GM12872 (cell line): ENCODE measurements at regions not wholly inside any gene's neighbourhood (a gene's known extent, or its start where the extent isn't known, plus 50 kb on each side); places are given as distances from the start of the nearest gene placed in this dataset.

ENCODE experiments used
- TF ChIP-seq, protein P1 (sequence below): IDR thresholded peaks from 3 replicates; pipeline ENCODE4 v1.5.1; 2011; ENCODE audit warnings: low read depth, mild to moderate bottlenecking, low read length, moderate library complexity; ENCODE audit not compliant: insufficient read depth

DNA sequence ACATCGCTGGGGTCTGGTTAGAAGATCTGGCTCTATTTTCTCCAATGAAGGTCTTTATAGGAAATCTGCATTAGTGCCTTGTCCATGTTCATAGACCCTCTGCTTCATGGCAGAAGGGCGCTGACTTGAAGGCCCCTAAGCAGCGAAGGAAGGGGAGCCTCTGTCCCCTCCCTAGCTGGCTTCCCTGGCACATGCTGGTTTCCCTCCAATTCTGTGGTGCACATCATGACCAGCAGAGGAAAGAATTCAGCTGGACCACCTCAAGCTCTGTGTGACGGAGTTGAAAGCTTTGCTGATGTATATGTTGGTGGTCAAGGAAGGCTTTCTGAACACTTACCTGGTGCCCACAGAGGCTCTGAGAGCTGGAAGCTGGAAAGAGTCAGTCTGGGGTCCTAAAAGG, 129.7 kb upstream of the MYLIP start:
- TF ChIP-seq, protein P1, sequence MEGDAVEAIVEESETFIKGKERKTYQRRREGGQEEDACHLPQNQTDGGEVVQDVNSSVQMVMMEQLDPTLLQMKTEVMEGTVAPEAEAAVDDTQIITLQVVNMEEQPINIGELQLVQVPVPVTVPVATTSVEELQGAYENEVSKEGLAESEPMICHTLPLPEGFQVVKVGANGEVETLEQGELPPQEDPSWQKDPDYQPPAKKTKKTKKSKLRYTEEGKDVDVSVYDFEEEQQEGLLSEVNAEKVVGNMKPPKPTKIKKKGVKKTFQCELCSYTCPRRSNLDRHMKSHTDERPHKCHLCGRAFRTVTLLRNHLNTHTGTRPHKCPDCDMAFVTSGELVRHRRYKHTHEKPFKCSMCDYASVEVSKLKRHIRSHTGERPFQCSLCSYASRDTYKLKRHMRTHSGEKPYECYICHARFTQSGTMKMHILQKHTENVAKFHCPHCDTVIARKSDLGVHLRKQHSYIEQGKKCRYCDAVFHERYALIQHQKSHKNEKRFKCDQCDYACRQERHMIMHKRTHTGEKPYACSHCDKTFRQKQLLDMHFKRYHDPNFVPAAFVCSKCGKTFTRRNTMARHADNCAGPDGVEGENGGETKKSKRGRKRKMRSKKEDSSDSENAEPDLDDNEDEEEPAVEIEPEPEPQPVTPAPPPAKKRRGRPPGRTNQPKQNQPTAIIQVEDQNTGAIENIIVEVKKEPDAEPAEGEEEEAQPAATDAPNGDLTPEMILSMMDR, result no peak

DNA sequence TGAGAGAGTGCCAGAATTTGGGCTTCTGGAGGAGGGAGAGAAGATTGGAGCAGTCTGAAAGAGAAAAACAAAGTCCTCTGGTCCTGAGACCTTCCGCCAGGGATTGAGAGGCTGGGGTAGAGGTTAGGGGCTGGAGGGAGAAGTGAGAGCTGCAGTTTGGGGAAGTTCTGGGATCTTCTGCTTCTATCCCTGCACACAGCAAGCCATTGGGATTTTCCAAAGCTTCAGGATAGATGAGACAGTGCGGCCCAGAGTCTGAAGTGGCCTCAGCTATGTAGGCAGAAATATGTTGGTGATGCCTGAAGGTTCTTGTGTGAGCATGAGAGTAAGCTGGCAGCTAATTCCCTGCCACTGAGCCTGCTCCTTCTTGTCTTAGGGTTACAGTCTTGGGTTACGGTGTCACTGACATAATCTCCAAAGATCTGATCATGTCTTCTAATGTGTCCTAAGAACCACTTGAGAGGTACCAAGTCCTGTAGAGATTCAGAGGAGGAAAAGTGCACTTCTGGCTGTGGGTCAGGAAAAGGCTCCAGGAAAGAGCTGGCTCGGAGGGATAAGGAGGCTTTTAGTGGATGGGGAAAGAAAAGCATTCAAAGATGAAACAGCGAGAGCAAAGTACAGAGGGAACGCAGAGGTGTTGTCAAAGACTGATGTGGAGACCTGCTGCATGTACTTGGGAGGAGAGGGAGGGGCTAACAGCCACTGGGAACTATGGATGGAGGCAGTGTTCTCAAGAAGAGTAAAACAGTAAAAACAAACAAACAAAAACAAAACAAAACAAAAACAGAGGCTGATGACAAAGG, 131.1 kb upstream of the MYLIP start:
- TF ChIP-seq, protein P1, result no peak

DNA sequence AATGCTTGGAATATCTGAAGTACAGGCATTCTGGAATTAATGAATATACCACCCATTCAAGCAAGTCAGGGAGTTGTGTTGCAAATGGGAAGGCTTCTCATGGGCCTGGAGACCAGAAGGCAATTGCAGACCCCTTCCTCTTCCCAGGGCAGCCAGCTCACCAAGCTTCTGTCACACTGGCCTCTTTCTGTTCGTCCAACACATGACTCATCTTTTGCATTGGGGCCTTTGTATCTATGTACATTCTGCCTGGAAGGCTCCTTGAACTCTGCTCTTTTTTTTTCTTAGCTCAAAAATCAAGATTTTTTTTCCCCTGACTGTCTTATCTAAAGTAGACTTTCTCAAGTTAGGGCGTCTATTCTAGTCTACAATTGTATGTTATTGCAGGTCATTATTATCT, 132.9 kb upstream of the MYLIP start:
- TF ChIP-seq, protein P1, result no peak

DNA sequence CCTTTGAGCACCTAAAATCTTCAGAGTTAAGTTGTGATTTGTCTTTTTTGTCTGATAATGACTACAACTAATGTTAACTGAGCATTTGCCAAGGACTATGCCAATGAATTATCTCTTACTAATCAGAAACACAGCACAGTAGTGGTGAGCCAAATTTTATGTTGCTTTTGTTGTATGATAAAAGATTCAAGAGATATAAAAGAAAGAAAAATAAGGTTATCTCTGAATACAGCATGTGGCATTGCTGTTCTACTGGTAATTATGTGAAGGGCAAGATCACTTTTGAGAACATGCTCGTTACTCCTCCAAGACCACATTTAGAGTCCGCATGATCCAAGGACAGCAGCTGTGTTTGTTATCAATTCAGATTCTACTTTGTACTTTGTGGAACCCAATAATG, 133.4 kb upstream of the MYLIP start:
- TF ChIP-seq, protein P1, result no peak

DNA sequence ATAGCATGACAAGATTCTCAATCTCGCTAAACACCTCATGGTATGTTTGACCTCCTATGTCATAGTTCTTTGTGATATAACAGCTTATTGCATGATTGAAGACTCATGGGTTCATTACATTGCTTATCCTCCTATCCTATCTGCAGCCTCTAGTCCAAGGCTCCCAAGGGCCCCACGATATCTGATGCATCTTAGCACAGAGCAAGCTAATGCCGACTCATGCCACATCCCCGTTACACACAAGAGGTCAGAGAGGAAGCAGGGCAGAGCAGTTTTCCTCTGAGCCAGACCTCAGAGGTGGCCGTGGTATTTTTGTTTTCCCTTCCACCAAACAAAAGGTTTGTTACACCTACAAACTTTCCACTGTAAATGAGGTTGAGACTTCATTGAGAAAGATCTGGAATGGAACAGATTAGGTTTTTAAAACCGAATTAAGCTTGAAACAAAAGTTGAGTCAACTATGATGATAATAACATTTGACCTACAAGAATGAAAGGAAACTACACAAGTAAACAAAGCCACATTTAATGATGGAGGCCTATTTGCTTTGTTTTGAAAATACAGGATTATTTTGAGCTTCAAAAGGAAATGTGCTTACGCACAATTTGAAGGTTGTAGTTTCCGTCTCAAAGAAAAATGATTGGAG, 133.9 kb upstream of the MYLIP start:
- TF ChIP-seq, protein P1, result no peak

DNA sequence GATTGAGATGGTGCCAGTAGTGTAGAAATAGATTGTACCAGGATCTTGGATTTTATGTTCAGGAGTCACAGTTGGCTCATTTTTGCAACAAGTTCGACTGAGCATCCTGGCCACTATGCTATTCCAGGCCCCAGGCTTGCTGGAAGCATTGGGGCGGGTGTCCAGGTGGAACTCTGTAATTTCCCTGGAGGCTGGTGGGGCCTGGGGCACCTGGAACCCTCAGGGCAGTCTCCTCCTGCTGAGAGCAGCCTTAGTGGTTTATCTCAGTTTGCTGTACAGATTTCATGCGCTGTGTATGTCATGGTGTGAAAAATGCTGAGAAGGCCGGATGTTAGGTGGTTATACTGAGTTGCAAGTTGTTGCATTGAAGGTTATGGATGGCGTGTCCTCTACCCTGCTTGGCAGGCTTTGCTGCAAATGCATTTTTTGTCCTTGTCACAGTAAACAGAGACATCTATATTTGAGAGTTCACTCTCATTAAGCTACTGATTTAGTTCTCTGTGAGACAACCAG, 135.1 kb upstream of the MYLIP start:
- TF ChIP-seq, protein P1, result no peak

DNA sequence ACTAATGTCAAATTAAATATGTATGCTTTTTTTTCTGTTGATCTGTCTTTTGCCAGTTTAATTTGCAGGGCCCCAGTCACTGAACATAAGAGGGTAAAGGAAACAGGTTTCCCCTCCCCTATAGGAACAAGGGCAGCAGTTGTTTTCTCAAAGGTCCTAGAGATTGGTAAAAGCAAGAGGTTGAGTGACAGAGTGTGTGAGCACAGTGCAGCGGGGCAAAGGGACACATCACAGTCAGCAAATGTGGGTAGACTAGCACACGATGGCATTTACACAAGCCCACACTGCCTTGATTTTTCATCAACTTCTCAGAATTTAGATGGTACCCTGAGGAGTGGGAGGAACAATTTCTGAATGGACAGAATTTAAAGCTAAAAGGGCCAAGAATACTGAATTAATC, 138.7 kb upstream of the MYLIP start:
- TF ChIP-seq, protein P1, result no peak
